ENCODE measurements at regions not wholly inside any gene's neighbourhood (a gene's known extent, or its start where the extent isn't known, plus 50 kb on each side); places are given as distances from the start of the nearest gene placed in this dataset.
"Not testable (repeated sequence)": the region's sequence is repeated elsewhere in the genome, so short reads cannot be mapped to it uniquely, and the experiment has no call there.

DNA sequence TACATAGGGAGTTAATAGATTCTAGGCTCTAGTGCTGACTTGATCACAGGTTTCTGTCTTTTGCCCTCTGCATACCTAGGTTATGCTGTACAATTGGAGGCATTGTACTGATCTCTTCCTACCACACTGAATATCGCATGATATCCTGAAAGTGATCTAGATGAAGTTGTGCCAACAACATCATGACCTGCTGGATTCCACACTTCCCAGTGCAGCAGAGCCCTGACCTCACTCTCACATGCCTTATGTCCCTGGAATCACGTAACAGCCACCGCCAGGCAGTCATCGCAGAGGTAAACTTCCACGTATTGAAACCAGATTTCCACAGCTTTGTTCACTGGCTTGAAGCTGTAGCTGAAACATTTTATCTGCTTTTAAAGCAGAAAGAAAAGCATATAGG lies 214.0 kb downstream of the ANKRD30B start:
- peaks cover 27% of the 10 kb centered on the region for H3K27me3 ChIP-seq (ENCODE audit: low read depth)
- no peak overlapping the region for H3K4me3 ChIP-seq
- intact Hi-C loops (cut with micrococcal nuclease): no loop called here
- H3K27ac ChIP-seq (replicated peaks): no peak overlapping the region
- H3K4me1 ChIP-seq: no peaks in the 10 kb centered on the region
- TF ChIP-seq, protein P1, sequence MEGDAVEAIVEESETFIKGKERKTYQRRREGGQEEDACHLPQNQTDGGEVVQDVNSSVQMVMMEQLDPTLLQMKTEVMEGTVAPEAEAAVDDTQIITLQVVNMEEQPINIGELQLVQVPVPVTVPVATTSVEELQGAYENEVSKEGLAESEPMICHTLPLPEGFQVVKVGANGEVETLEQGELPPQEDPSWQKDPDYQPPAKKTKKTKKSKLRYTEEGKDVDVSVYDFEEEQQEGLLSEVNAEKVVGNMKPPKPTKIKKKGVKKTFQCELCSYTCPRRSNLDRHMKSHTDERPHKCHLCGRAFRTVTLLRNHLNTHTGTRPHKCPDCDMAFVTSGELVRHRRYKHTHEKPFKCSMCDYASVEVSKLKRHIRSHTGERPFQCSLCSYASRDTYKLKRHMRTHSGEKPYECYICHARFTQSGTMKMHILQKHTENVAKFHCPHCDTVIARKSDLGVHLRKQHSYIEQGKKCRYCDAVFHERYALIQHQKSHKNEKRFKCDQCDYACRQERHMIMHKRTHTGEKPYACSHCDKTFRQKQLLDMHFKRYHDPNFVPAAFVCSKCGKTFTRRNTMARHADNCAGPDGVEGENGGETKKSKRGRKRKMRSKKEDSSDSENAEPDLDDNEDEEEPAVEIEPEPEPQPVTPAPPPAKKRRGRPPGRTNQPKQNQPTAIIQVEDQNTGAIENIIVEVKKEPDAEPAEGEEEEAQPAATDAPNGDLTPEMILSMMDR (IDR thresholded peaks at IDR 0.05; ENCODE audit: borderline replicate concordance): no peak
- H3K9me3 ChIP-seq (replicated peaks): no peaks in the 10 kb centered on the region
- H3K36me3 ChIP-seq: no peaks in the 10 kb centered on the region
- DNase-seq: no peak

DNA sequence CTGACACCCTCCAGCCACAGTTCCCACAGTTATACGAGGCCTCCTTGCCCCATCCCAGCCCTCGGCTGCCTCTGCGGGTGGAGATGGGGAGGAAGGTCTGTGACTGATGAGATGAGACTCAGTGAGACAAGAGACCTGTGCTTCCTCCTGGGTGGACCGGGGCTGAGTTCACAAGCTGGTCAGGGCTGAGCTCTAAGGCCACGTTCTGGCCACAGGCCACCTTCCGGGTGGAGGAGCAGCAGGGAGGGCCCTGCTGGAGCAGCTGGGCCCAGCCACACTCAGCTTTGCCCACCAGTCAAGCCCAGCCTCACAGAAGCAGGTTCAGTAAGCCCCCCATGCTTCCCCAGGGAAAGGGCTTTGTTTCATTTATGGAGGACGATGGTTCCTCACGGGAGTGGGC lies 214.7 kb downstream of the ANKRD30B start:
- intact Hi-C loops (cut with micrococcal nuclease): no loop called here
- DNase-seq: no peak
- no peaks in the 10 kb centered on the region for H3K36me3 ChIP-seq
- no peak overlapping the region for H3K27ac ChIP-seq (replicated peaks)
- H3K9me3 ChIP-seq (replicated peaks): no peaks in the 10 kb centered on the region
- no peaks in the 10 kb centered on the region for H3K4me1 ChIP-seq
- no peak overlapping the region for H3K4me3 ChIP-seq
- TF ChIP-seq, protein P1 (IDR thresholded peaks at IDR 0.05; ENCODE audit: borderline replicate concordance): no peak
- peaks cover 27% of the 10 kb centered on the region for H3K27me3 ChIP-seq (ENCODE audit: low read depth)

DNA sequence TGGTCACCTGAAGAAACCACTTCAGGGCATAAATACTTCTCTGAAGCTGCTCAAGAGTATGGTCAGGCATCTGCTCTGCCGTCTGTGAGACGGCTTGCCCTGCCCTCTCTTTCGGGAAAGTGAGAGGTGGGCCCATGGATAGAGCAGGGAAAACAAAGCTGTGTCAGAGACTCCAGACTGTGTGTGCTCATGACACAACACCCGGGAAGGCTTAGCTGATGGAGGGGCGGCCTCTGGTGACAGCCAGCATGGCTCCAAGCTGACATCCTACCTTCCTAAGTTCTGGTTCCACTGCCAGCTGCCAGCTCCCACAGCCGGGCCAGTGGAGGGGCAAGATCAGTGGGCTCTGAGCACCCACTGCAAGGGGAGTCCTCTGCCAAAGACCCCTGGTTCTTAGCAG lies 215.3 kb downstream of the ANKRD30B start:
- Histone ChIP-seq H3K27ac (replicated peaks) (no peak overlapping the region), H3K4me3 (no peak overlapping the region), H3K36me3 (no peaks in the 10 kb centered on the region), H3K9me3 (replicated peaks) (no peaks in the 10 kb centered on the region), H3K4me1 (no peaks in the 10 kb centered on the region), H3K27me3 (ENCODE audit: low read depth) (peaks cover 26% of the 10 kb centered on the region)
- no peak for DNase-seq
- intact Hi-C loops (cut with micrococcal nuclease): no loop called here
- TF ChIP-seq, protein P1 (IDR thresholded peaks at IDR 0.05; ENCODE audit: borderline replicate concordance): no peak

DNA sequence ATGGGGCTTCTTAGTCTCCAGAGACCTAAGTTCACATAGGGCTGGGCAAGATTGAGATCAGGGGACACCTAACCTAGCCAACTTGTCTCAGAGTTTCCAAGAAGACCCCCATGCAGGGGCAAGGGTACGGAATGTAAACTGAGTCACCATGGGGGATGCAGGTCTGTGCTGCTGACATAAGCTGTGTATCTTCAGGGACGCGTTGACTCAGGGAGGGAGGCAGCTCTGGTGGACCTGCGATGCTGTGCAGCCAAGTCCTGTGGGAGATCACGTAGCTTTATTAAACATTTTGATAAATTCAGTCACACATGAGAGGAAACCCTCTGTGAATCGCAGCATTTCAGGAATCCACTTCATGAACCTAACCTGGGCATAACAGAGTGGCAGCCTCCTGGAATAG lies 216.0 kb downstream of the ANKRD30B start:
- Histone ChIP-seq H3K27ac (replicated peaks) (no peak overlapping the region), H3K36me3 (no peaks in the 10 kb centered on the region), H3K4me3 (no peak overlapping the region), H3K27me3 (ENCODE audit: low read depth) (peaks cover 19% of the 10 kb centered on the region), H3K9me3 (replicated peaks) (no peaks in the 10 kb centered on the region), H3K4me1 (no peaks in the 10 kb centered on the region)
- DNase-seq: no peak
- intact Hi-C loops (cut with micrococcal nuclease): no loop called here
- TF ChIP-seq, protein P1 (IDR thresholded peaks at IDR 0.05; ENCODE audit: borderline replicate concordance): no peak

DNA sequence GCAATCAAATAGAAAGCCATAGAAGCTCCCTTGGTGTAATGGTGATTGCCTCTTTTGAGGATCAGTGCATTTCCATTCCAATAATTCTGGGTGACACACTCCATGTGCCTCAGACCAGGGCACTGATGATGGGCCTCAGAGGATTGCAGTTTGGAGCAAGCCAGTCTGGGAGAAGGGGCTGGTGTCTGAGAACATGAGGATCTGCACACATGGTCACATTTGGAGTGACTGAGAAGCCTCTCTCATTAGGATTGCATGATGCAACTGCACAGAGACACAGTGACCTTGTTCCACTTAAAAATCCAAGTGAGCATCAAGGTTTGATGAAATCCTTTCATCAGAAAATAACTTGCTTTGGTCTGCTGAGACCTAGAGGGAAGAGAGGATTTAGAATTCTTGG lies 216.4 kb downstream of the ANKRD30B start:
- no peak overlapping the region for H3K4me3 ChIP-seq
- TF ChIP-seq, protein P1 (IDR thresholded peaks at IDR 0.05; ENCODE audit: borderline replicate concordance): no peak
- no peaks in the 10 kb centered on the region for H3K4me1 ChIP-seq
- intact Hi-C loops (cut with micrococcal nuclease): no loop called here
- peaks cover 16% of the 10 kb centered on the region for H3K27me3 ChIP-seq (ENCODE audit: low read depth)
- no peaks in the 10 kb centered on the region for H3K9me3 ChIP-seq (replicated peaks)
- no peak overlapping the region for H3K27ac ChIP-seq (replicated peaks)
- no peak for DNase-seq
- no peaks in the 10 kb centered on the region for H3K36me3 ChIP-seq

DNA sequence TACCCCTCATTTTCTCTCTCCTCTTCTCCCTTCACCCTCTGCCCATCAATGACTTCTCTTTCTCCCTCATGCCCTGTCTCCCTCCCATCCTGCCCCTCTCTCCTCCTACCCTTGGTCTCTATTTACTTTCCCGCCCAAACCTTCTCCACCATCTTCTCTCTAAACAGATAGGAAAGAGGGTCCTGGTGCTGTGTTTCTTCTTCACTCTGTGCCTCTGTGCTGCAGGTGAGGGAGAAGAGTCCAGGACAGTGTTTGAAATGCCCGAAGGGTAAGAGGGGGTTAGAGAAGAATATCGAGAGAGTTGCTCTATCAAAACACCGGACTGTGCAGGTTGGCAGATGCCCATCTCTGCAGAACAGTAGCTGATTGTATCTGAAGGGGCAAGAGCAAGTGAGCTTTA lies 217.0 kb downstream of the ANKRD30B start:
- H3K4me3 ChIP-seq; H3K27ac ChIP-seq (replicated peaks); H3K36me3 ChIP-seq; intact Hi-C loops (cut with micrococcal nuclease); H3K9me3 ChIP-seq (replicated peaks); DNase-seq; H3K4me1 ChIP-seq: not testable (repeated sequence)
- peaks cover 15% of the 10 kb centered on the region for H3K27me3 ChIP-seq (ENCODE audit: low read depth)
